DMS114 treated with DMSO at 0.1 percent for 48 hours (cell line): ENCODE measurements at regions not wholly inside any gene's neighbourhood (a gene's known extent, or its start where the extent isn't known, plus 50 kb on each side); places are given as distances from the start of the nearest gene placed in this dataset.
"Not testable (repeated sequence)": the region's sequence is repeated elsewhere in the genome, so short reads cannot be mapped to it uniquely, and the experiment has no call there.

Source experiments
- DNase-seq: peaks from one replicate; lab custom pipeline; 2025; ENCODE audit not compliant: unreplicated experiment; lab: John Stamatoyannopoulos, UW

- DNase-seq: not testable (repeated sequence)
Observed at GRCh38 chr9:129296195-129296594, 118.1 kb upstream of the IER5L start.

GRCh38 chr9:129291041-129291501 lies 113.0 kb upstream of the IER5L start:
- no peak for DNase-seq

GRCh38 chr9:129290606-129291005 lies 112.5 kb upstream of the IER5L start:
- no peak for DNase-seq

GRCh38 chr9:129289883-129290282 lies 111.8 kb upstream of the IER5L start:
- no peak for DNase-seq

- DNase-seq: no peak
Observed at GRCh38 chr9:129289131-129289731, 111.2 kb upstream of the IER5L start.

GRCh38 chr9:129287619-129288305 lies 109.7 kb upstream of the IER5L start:
- no peak for DNase-seq

GRCh38 chr9:129285979-129286772 lies 108.1 kb upstream of the IER5L start:
- DNase-seq: no peak

- no peak for DNase-seq
Observed at GRCh38 chr9:129285382-129285781, 107.3 kb upstream of the IER5L start.

- DNase-seq: no peak
Observed at GRCh38 chr9:129284607-129285291, 106.7 kb upstream of the IER5L start.

- DNase-seq: no peak
Observed at GRCh38 chr9:129283705-129284606, 105.9 kb upstream of the IER5L start.

- DNase-seq: no peak
Observed at GRCh38 chr9:129283291-129283691, 105.2 kb upstream of the IER5L start.

GRCh38 chr9:129282731-129283211 lies 104.7 kb upstream of the IER5L start:
- DNase-seq: no peak

- no peak for DNase-seq
Observed at GRCh38 chr9:129282272-129282671, 104.2 kb upstream of the IER5L start.

- DNase-seq: no peak
Observed at GRCh38 chr9:129281506-129282145, 103.6 kb upstream of the IER5L start.

GRCh38 chr9:129280623-129281271 lies 102.7 kb upstream of the IER5L start:
- no peak for DNase-seq

- DNase-seq: no peak
Observed at GRCh38 chr9:129280236-129280622, 102.2 kb upstream of the IER5L start.

- DNase-seq: no peak
Observed at GRCh38 chr9:129278391-129279237, 100.6 kb upstream of the IER5L start.

GRCh38 chr9:129276486-129277230 lies 98.6 kb upstream of the IER5L start:
- DNase-seq: no peak
